Astrocyte (in vitro differentiated cells and primary cell): ENCODE measurements at regions not wholly inside any gene's neighbourhood (a gene's known extent, or its start where the extent isn't known, plus 50 kb on each side); places are given as distances from the start of the nearest gene placed in this dataset.

Source experiments
- DNase-seq: peaks from one replicate; pipeline ENCODE4 v3.0.0-alpha.2; 2010; ENCODE audit warnings: low read depth
- FAIRE-seq: peaks from 2 replicates; lab custom pipeline; 2011; peaks lifted over from hg19 to GRCh38; lab: Jason Lieb, UNC
- H2AFZ ChIP-seq: 2 replicates; pipeline ENCODE4 v1.6.0; 2012; ENCODE audit warnings: low read depth, low read length, inconsistent platforms
- H3K27ac ChIP-seq: 2 replicates; pipeline ENCODE4 v1.5.1; 2011; ENCODE audit warnings: low read depth, low read length, inconsistent platforms
- H3K27me3 ChIP-seq: 2 replicates; pipeline ENCODE4 v1.6.0; 2011; ENCODE audit warnings: low read length, inconsistent platforms; ENCODE audit not compliant: insufficient read depth
- H3K36me3 ChIP-seq: 2 replicates; pipeline ENCODE4 v1.5.1; 2011; ENCODE audit warnings: low read length, inconsistent platforms; ENCODE audit not compliant: insufficient read depth
- H3K4me1 ChIP-seq: 2 replicates; pipeline ENCODE4 v1.5.1; 2011; ENCODE audit warnings: low read length, inconsistent platforms; ENCODE audit not compliant: insufficient read depth
- H3K4me2 ChIP-seq: 2 replicates; pipeline ENCODE4 v1.6.0; 2012; ENCODE audit warnings: low read length, inconsistent platforms
- H3K4me3 ChIP-seq: 2 replicates; pipeline ENCODE4 v1.5.1; 2011; ENCODE audit warnings: low read depth, mild to moderate bottlenecking, low read length, inconsistent platforms; ENCODE audit not compliant: insufficient read depth
- H3K79me2 ChIP-seq: 2 replicates; pipeline ENCODE4 v1.6.0; 2012; ENCODE audit warnings: mild to moderate bottlenecking, low read length, inconsistent platforms; ENCODE audit not compliant: insufficient read depth
- H3K9ac ChIP-seq: 2 replicates; pipeline ENCODE4 v1.6.0; 2012; ENCODE audit warnings: mild to moderate bottlenecking, low read length, inconsistent platforms
- H3K9me3 ChIP-seq: 2 replicates; pipeline ENCODE4 v1.5.1; 2012; ENCODE audit warnings: low read depth, mild to moderate bottlenecking, low read length, inconsistent platforms; ENCODE audit not compliant: insufficient read depth
- H4K20me1 ChIP-seq: 2 replicates; pipeline ENCODE4 v1.6.0; 2012; ENCODE audit warnings: low read length, inconsistent platforms; ENCODE audit not compliant: insufficient read depth
- H3K27ac Mint-ChIP-seq: one replicate; pipeline ENCODE4 v1.8.0; 2021; ENCODE audit warnings: mild to moderate bottlenecking, mixed read lengths; ENCODE audit not compliant: unreplicated experiment
- H3K27me3 Mint-ChIP-seq: one replicate; pipeline ENCODE4 v1.8.0; 2021; ENCODE audit warnings: low read depth, mixed read lengths; ENCODE audit not compliant: unreplicated experiment
- H3K36me3 Mint-ChIP-seq: one replicate; pipeline ENCODE4 v1.8.0; 2021; ENCODE audit warnings: low read depth, mixed read lengths; ENCODE audit not compliant: unreplicated experiment
- H3K4me1 Mint-ChIP-seq: one replicate; pipeline ENCODE4 v1.8.0; 2021; ENCODE audit warnings: low read depth, mixed read lengths; ENCODE audit not compliant: unreplicated experiment
- H3K4me3 Mint-ChIP-seq: one replicate; pipeline ENCODE4 v1.8.0; 2021; ENCODE audit warnings: mild to moderate bottlenecking, moderate library complexity, mixed read lengths; ENCODE audit not compliant: unreplicated experiment
- H3K9me3 Mint-ChIP-seq: one replicate; pipeline ENCODE4 v1.8.0; 2021; ENCODE audit warnings: mild to moderate bottlenecking, mixed read lengths; ENCODE audit not compliant: unreplicated experiment
- EZH2 ChIP-seq: IDR thresholded peaks from 2 replicates; pipeline ENCODE4 v1.6.1; 2012; ENCODE audit warnings: mild to moderate bottlenecking, low read length, inconsistent platforms; ENCODE audit not compliant: insufficient read depth
- TF ChIP-seq, protein P1 (sequence below): IDR thresholded peaks from 2 replicates; pipeline ENCODE4 v1.5.1; 2011; ENCODE audit warnings: low read depth, mild to moderate bottlenecking, inconsistent platforms, low read length, moderate library complexity; ENCODE audit not compliant: insufficient read depth

DNA sequence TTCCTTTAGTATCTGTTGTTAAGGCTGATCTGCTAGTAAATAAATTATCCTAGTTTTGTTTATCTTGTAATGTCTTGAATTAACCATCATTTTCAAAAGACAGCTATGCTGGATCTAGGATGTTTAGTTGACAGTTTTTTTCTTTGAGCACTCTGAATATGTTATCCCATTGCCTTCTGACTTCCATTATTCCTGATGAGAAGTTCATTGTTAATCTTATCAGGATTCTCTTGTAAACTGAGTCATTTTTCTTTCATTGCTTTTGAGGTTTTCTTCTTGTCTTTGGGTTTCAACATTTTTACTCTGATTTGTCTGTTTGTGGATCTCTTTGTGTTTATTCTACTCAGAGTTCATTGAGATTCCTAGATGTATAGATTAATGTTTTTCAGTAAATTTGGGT, 157.7 kb downstream of the WNT7A start:
- Mint-ChIP-seq H3K27ac (no peak overlapping the region), H3K27me3 (no peaks in the 10 kb centered on the region), H3K36me3 (no peaks in the 10 kb centered on the region), H3K9me3 (peaks cover 3% of the 10 kb centered on the region), H3K4me1 (no peaks in the 10 kb centered on the region), H3K4me3 (no peak overlapping the region)
- Histone ChIP-seq H3K4me1 (no peaks in the 10 kb centered on the region), H3K27ac (no peak overlapping the region), H2AFZ (no peak overlapping the region), H3K4me2 (no peak overlapping the region), H3K79me2 (no peaks in the 10 kb centered on the region), H4K20me1 (no peaks in the 10 kb centered on the region), H3K9me3 (no peaks in the 10 kb centered on the region), H3K4me3 (no peak overlapping the region), H3K27me3 (no peaks in the 10 kb centered on the region), H3K9ac (no peak overlapping the region), H3K36me3 (no peaks in the 10 kb centered on the region)
- TF ChIP-seq EZH2, result no peak
- TF ChIP-seq, protein P1, sequence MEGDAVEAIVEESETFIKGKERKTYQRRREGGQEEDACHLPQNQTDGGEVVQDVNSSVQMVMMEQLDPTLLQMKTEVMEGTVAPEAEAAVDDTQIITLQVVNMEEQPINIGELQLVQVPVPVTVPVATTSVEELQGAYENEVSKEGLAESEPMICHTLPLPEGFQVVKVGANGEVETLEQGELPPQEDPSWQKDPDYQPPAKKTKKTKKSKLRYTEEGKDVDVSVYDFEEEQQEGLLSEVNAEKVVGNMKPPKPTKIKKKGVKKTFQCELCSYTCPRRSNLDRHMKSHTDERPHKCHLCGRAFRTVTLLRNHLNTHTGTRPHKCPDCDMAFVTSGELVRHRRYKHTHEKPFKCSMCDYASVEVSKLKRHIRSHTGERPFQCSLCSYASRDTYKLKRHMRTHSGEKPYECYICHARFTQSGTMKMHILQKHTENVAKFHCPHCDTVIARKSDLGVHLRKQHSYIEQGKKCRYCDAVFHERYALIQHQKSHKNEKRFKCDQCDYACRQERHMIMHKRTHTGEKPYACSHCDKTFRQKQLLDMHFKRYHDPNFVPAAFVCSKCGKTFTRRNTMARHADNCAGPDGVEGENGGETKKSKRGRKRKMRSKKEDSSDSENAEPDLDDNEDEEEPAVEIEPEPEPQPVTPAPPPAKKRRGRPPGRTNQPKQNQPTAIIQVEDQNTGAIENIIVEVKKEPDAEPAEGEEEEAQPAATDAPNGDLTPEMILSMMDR, result no peak
- no peak for FAIRE-seq
- DNase-seq, result no peak

DNA sequence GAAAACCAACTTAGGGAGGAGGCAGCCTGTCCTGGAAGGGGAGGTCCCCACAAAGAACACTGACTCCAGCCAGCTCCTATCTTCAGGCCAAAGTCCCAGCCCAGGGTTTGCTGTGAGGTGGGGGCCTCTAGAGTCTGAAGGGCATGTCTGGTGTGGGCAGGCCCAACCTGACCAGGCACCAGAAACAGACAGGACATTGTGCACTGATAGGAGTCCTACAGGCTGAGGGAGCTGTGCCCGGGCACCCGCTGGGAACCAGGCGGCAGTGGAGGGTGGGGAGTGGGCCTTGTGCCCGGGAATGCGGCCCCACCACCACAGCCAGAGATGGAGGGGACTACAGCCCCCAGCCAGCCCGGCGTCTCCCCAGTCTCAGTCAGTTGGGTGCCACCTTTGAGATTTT, 161.4 kb downstream of the WNT7A start:
- H3K4me2 ChIP-seq, result no peak overlapping the region
- peaks cover 12% of the 10 kb centered on the region for H3K27me3 Mint-ChIP-seq
- no peak overlapping the region for H3K27ac ChIP-seq
- no peaks in the 10 kb centered on the region for H4K20me1 ChIP-seq
- TF ChIP-seq, protein P1, result no peak
- TF ChIP-seq EZH2, result no peak
- H3K36me3 ChIP-seq, result no peaks in the 10 kb centered on the region
- no peak overlapping the region for H3K9ac ChIP-seq
- no peaks in the 10 kb centered on the region for H3K27me3 ChIP-seq
- H3K9me3 ChIP-seq, result peaks cover 3% of the 10 kb centered on the region
- no peak overlapping the region for H3K27ac Mint-ChIP-seq
- H3K36me3 Mint-ChIP-seq, result no peaks in the 10 kb centered on the region
- H3K4me1 ChIP-seq, result no peaks in the 10 kb centered on the region
- DNase-seq, result no peak
- H3K4me3 ChIP-seq, result no peak overlapping the region
- H2AFZ ChIP-seq, result no peak overlapping the region
- H3K79me2 ChIP-seq, result no peaks in the 10 kb centered on the region
- H3K9me3 Mint-ChIP-seq, result peaks cover 13% of the 10 kb centered on the region
- no peaks in the 10 kb centered on the region for H3K4me1 Mint-ChIP-seq
- no peak for FAIRE-seq
- H3K4me3 Mint-ChIP-seq, result no peak overlapping the region

DNA sequence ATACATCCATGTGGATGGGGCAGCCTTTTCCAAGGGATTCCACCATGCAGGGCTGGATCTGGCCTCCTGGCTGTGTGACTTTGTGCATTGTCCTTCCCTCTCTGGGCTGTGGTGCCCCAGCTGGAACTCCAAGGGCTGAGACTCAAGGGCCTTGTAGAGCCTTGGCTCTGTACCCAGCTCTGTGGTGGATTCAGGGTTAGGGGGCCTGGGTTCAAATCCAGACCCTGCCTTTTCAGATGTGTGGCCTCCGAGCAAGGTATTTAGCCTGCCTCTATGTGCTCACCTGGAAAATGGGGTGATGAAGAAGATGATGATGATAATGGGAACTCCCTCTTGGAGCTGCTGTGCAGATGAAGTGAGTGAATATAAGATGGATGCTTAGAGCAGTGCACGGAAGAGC, 161.9 kb downstream of the WNT7A start:
- H3K9me3 ChIP-seq, result peaks cover 3% of the 10 kb centered on the region
- no peaks in the 10 kb centered on the region for H4K20me1 ChIP-seq
- no peaks in the 10 kb centered on the region for H3K27me3 ChIP-seq
- no peak for TF ChIP-seq EZH2
- TF ChIP-seq, protein P1, result no peak
- no peak overlapping the region for H3K4me2 ChIP-seq
- no peak overlapping the region for H2AFZ ChIP-seq
- Mint-ChIP-seq H3K4me3 (no peak overlapping the region), H3K9me3 (peaks cover 16% of the 10 kb centered on the region), H3K27me3 (peaks cover 17% of the 10 kb centered on the region), H3K27ac (no peak overlapping the region), H3K36me3 (peaks cover 1% of the 10 kb centered on the region), H3K4me1 (no peaks in the 10 kb centered on the region)
- DNase-seq (no peak), FAIRE-seq (no peak)
- no peak overlapping the region for H3K4me3 ChIP-seq
- no peaks in the 10 kb centered on the region for H3K4me1 ChIP-seq
- H3K36me3 ChIP-seq, result no peaks in the 10 kb centered on the region
- H3K9ac ChIP-seq, result no peak overlapping the region
- H3K79me2 ChIP-seq, result no peaks in the 10 kb centered on the region
- no peak overlapping the region for H3K27ac ChIP-seq
